Astrocyte of the spinal cord (primary cell): ENCODE measurements at regions not wholly inside any gene's neighbourhood (a gene's known extent, or its start where the extent isn't known, plus 50 kb on each side); places are given as distances from the start of the nearest gene placed in this dataset.
"Not testable (repeated sequence)": the region's sequence is repeated elsewhere in the genome, so short reads cannot be mapped to it uniquely, and the experiment has no call there.

Source experiments
- DNase-seq: peaks from one replicate; pipeline ENCODE4 v3.0.0; 2011; ENCODE audit warnings: low read depth, low spot score
- H3K4me3 ChIP-seq: 2 replicates; pipeline ENCODE4 v1.5.1; 2011; ENCODE audit warnings: low read depth, mild to moderate bottlenecking, low read length, moderate library complexity
- CTCF ChIP-seq: IDR thresholded peaks from 2 replicates; pipeline ENCODE4 v1.5.1; 2012; ENCODE audit warnings: low read depth, mild to moderate bottlenecking, low read length, inconsistent platforms
- in situ Hi-C: cut with HindIII; loops from 2 replicates; pipeline ENCODE4 v1.10.0; 2017; ENCODE audit warnings: low sequenced_read_pairs

- no peak overlapping the region for H3K4me3 ChIP-seq
- DNase-seq: no peak
- in situ Hi-C loops: no loop called here
- no peak for TF ChIP-seq CTCF
Measured at GRCh38 chrX:44765556-44765955, 78.3 kb upstream of the DUSP21 start.

GRCh38 chrX:44747969-44748368 lies 95.9 kb upstream of the DUSP21 start:
- in situ Hi-C loops: no loop called here
- no peak overlapping the region for H3K4me3 ChIP-seq
- TF ChIP-seq CTCF: no peak
- DNase-seq: peak; percentile 7

GRCh38 chrX:44747317-44747716 lies 96.5 kb upstream of the DUSP21 start:
- TF ChIP-seq CTCF: no peak
- in situ Hi-C loops: no loop called here
- no peak for DNase-seq

GRCh38 chrX:44744799-44745198 lies 99.0 kb upstream of the DUSP21 start:
- in situ Hi-C loops: no loop called here
- TF ChIP-seq CTCF: no peak
- no peak for DNase-seq
- H3K4me3 ChIP-seq: no peak overlapping the region

More at GRCh38 chrX:44747317-44747716, 96.5 kb upstream of the DUSP21 start:
- H3K4me3 ChIP-seq: no peak overlapping the region

GRCh38 chrX:44742480-44743155 lies 101.2 kb upstream of the DUSP21 start:
- TF ChIP-seq CTCF: no peak
- in situ Hi-C loops: no loop called here
- no peak for DNase-seq
- no peak overlapping the region for H3K4me3 ChIP-seq

GRCh38 chrX:44741859-44742258 lies 102.0 kb upstream of the DUSP21 start:
- H3K4me3 ChIP-seq, in situ Hi-C loops, DNase-seq: not testable (repeated sequence)

- in situ Hi-C loops, H3K4me3 ChIP-seq, DNase-seq: not testable (repeated sequence)
Measured at GRCh38 chrX:44741458-44741857, 102.4 kb upstream of the DUSP21 start.

- TF ChIP-seq CTCF: no peak
- no peak for DNase-seq
- H3K4me3 ChIP-seq: no peak overlapping the region
- in situ Hi-C loops: no loop called here
Measured at GRCh38 chrX:44735498-44735897, 108.3 kb upstream of the DUSP21 start.
